Hematopoietic multipotent progenitor cell treated with erythropoietin and hydrocortisone succinate and interleukin-3 and kit ligand, for 15 days (in vitro differentiated cells): ENCODE measurements at regions not wholly inside any gene's neighbourhood (a gene's known extent, or its start where the extent isn't known, plus 50 kb on each side); places are given as distances from the start of the nearest gene placed in this dataset.
"Not testable (repeated sequence)": the region's sequence is repeated elsewhere in the genome, so short reads cannot be mapped to it uniquely, and the experiment has no call there.

Experiments
- DNase-seq: peaks from one replicate; pipeline ENCODE4 v3.0.0-alpha.2; 2015; ENCODE audit warnings: low spot score

- no peak for DNase-seq
These were observed 163.9 kb upstream of the PPP1R3A start for GRCh38 chr7:114082642-114083165.

DNA sequence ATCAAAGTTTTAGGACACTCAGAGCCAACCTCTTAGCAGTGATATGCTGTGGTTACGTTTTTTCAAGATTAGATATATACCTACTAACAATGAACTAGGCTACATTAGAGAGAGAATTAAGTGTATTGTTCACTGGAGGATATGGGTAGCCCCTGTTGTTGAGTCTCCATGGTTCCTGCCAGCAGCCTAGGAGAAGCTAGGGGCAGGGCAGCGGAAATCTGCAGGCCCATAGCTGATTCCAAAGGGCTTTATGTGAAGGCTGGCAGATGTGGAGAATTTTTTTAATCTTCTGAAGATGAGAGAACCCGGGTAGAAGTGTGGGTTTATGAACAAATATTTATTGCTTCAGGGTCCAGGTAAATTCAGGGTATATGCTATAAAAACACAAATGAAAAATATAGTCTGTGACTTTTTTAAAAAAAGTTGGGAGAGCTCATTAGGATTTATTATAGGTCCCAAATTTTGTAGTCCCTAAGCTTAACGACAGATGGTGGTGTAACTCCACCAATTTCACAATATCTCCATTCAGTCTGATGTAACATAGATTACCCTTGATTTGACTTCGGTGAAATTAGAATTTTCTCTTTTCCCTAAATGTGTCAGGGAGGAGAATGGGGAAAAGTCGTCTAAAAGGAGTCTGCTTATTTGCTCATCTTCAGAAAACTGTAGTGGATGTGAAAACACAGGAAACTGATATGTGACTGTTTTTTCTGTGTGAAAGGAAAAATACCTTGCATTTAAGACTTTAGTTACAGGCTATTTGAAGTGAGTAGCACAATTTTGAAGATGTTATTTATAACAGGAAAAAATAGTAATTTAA is 163.0 kb upstream of the PPP1R3A start:
- no peak for DNase-seq

GRCh38 chr7:114077158-114077524 is 158.3 kb upstream of the PPP1R3A start:
- not testable (repeated sequence) for DNase-seq

DNA sequence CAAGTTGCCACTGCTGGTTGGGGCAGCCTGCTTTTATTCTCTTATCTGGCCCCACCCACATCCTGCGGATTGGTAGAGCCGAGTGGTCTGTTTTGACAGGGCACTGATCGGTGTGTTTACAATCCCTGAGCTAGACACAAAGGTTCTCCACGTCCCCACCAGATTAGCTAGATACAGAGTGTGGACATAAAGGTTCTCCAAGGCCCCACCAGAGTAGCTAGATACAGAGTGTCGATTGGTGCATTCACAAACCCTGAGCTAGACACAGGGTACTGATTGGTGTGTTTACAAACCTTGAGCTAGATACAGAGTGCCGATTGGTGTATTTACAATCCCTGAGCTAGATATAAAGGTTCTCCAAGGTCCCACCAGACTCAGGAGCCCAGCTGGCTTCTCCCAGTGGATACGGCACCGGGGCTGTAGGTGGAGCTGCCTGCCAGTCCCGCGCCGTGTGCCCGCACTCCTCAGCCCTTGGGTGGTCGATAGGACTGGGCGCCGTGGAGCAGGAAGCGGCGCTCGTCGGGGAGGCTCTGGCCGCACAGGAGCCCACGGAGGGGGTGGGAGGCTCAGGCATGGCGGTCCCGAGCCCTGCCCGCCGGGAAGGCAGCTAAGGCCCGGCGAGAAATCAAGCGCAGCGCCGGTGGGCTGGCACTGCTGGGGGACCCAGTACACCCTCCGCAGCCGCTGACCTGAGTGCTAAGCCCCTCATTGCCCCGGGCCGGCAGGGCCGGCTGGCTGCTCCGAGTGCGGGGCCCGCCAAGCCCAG is 157.8 kb upstream of the PPP1R3A start:
- DNase-seq = not testable (repeated sequence)

- no peak for DNase-seq
These were observed 154.9 kb upstream of the PPP1R3A start for GRCh38 chr7:114073701-114074100.

DNA sequence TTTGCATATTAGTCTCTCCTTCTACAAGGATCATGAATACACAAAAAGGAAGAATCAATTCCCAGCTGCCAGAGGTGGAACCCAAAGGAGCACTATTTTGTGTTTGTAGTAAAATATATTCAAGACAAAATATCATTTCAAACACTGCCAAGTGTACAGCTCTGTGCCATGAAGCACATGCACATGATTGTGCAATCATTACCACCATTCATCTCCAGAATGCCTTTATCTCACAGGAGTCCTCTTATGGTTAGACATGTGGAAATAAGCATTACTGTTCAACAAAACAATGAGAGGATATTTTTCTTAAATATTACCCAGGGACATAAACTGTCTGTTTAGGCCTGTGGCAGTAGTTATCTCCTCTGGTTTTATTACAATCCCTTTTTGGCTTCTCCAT is 151.4 kb upstream of the PPP1R3A start:
- DNase-seq = no peak

DNA sequence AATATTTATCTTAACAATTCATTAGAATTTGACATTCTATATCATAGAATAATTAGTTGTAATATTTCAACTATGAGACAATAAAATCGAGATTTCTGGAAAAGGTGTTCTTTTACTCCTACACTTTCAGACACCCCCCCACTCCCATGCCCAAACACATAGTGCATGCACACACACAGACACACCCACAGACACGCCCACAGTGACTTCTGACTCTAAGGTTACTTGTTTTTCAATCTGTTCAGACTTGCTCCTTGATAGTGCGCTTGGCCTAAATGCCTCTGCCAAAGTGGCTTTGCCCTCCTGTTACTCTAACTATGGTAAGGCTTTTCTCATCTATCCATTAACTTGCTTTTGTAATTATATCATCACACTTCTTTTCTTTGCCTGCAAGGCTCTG is 144.0 kb upstream of the PPP1R3A start:
- DNase-seq = no peak

- no peak for DNase-seq
These were observed 133.1 kb upstream of the PPP1R3A start for GRCh38 chr7:114051871-114052331.

GRCh38 chr7:114050571-114050970 is 131.8 kb upstream of the PPP1R3A start:
- DNase-seq = no peak

GRCh38 chr7:114048386-114049235 is 129.8 kb upstream of the PPP1R3A start:
- DNase-seq = no peak

DNA sequence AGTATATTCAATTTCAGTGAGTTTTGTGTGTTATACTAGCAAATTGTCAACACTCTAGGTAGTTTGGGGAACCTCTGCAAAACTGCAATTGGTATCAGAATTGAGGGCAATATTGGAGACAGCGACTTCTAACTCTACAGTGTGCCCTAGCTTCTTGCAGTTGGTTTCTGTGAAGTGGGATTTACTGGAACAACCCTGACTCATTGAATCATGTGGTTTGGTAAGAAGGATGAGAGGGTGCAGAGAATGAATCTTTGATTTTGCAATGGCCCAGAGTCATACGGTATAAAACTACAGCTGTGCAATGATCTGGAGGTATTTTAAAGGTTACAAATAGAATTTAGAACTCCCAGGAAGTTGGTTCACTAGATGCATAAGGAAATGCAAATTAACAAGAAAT is 129.1 kb upstream of the PPP1R3A start:
- DNase-seq = no peak

- DNase-seq = no peak
These were observed 114.7 kb upstream of the PPP1R3A start for GRCh38 chr7:114033475-114033874.

- DNase-seq = peak; percentile 58
These were observed 107.8 kb upstream of the PPP1R3A start for GRCh38 chr7:114026486-114027089.

- no peak for DNase-seq
These were observed 102.3 kb upstream of the PPP1R3A start for GRCh38 chr7:114021135-114021534.

- DNase-seq = no peak
These were observed 89.9 kb upstream of the PPP1R3A start for GRCh38 chr7:114008696-114009095.

DNA sequence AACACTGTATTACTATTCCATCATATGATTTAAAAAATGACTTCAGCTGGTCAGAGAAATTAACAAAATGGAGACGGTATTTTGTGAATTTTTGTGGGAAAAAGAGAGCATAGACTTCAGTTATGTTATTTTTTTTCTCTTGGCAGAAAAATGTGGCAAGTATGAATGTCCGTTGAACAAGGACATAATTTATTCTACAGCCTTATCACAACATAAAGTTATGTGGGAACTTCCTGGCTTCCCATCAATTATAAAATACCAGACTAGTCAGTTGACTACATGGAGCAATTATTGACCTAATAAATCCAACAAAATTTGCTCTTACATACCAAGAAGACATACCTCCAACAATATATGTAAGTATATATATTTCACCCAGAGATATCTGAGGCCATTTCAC is 88.6 kb upstream of the PPP1R3A start:
- no peak for DNase-seq

DNA sequence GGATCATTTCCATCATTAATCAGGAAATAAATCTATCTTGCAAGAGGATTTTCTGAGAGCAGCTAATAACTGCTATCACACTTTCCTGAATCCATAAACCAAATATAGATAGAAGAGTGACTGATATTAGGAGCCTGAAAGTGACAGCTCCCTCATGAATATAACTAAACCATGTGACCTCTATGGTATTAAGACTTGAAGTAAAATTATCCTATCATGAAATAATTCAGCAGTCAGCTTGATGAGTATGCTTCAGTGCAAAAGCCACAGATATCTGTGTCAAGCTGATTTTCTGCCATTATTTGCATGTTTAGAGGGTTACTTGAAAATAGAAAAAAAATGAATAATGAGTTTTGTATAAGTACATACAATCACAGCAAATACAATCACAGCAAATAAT is 80.1 kb upstream of the PPP1R3A start:
- no peak for DNase-seq

DNA sequence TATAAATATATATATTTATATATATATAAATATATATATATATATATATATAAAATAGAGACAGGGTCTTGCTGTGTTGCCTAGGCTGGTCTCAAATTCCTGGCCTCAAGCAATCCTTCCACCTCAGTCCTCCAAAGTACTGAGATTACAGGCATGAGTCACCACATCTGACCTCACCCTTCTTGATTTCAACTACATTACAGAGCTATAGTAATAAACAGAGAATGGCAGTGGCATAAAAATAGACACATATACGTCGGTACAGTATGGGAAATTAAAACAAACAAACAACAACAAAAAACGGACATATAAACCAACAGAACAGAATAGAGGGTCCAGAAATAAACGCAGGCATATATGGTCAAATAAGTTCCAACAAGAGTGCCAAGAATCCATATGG is 77.6 kb upstream of the PPP1R3A start:
- DNase-seq = no peak

GRCh38 chr7:113986216-113986615 is 67.4 kb upstream of the PPP1R3A start:
- no peak for DNase-seq

GRCh38 chr7:113976508-113976907 is 57.7 kb upstream of the PPP1R3A start:
- DNase-seq = no peak

GRCh38 chr7:113968713-113969112 is 49.9 kb upstream of the PPP1R3A start:
- DNase-seq = no peak
